Caco-2 (cell line): ENCODE measurements at regions not wholly inside any gene's neighbourhood (a gene's known extent, or its start where the extent isn't known, plus 50 kb on each side); places are given as distances from the start of the nearest gene placed in this dataset.

Source experiments
- BruUV-seq: library from RNA; stranded (reverse); fragments of 400-500 nt; replicated peaks from 2 replicates; lab custom pipeline; 2021; lab: Mats Ljungman, UMichigan
- CTCF ChIA-PET: fragments of 300-600 bp; sonication (Branson Sonifier 250); formaldehyde crosslinking; loops from one replicate; lab custom pipeline; 2022; ENCODE audit warnings: antibody characterized with exemption; lab: Charles Lee
- POLR2A ChIA-PET: fragments of 300-600 bp; sonication (Branson Sonifier 250); formaldehyde crosslinking; loops from one replicate; lab custom pipeline; 2022; ENCODE audit warnings: antibody characterized with exemption; lab: Charles Lee
- DNase-seq, 2 experiments: peaks; one replicate each; pipeline versions ENCODE4 v3.0.0 to v3.0.0-alpha.2; 2020 to 2022
- H3K27me3 ChIP-seq: replicated peaks from 2 replicates; pipeline ENCODE4 v1.6.0; 2011; ENCODE audit warnings: low read length; ENCODE audit not compliant: control insufficient read depth, insufficient read depth
- H3K36me3 ChIP-seq: 2 replicates; pipeline ENCODE4 v1.5.1; 2011; ENCODE audit warnings: low read length; ENCODE audit not compliant: control insufficient read depth, insufficient read depth
- H3K4me1 ChIP-seq: fragments of 250-450 bp; sonication (Bioruptor Pico); 2 replicates; pipeline ENCODE4 v1.5.1; 2020; ENCODE audit warnings: mild to moderate bottlenecking
- H3K4me3 ChIP-seq: 2 replicates; pipeline ENCODE4 v1.5.1; 2011; ENCODE audit warnings: low read depth, mild to moderate bottlenecking, control low read depth, low read length
- H3K9me3 ChIP-seq: fragments of 250-450 bp; sonication (Bioruptor Pico); 2 replicates; pipeline ENCODE4 v1.5.1; 2020; ENCODE audit warnings: mild to moderate bottlenecking, moderate library complexity
- H3K27ac Mint-ChIP-seq: one replicate; pipeline ENCODE4 v1.8.0; 2022; ENCODE audit warnings: mixed read lengths; ENCODE audit not compliant: unreplicated experiment
- H3K27me3 Mint-ChIP-seq: one replicate; pipeline ENCODE4 v1.8.0; 2022; ENCODE audit warnings: mixed read lengths; ENCODE audit not compliant: insufficient read depth, unreplicated experiment
- H3K36me3 Mint-ChIP-seq: one replicate; pipeline ENCODE4 v1.8.0; 2022; ENCODE audit warnings: mild to moderate bottlenecking, mixed read lengths; ENCODE audit not compliant: insufficient read depth, unreplicated experiment
- H3K4me1 Mint-ChIP-seq: one replicate; pipeline ENCODE4 v1.8.0; 2022; ENCODE audit warnings: low read depth, mixed read lengths; ENCODE audit not compliant: unreplicated experiment
- H3K4me3 Mint-ChIP-seq: one replicate; pipeline ENCODE4 v1.8.0; 2022; ENCODE audit warnings: mild to moderate bottlenecking, moderate library complexity, mixed read lengths; ENCODE audit not compliant: unreplicated experiment
- H3K9me3 Mint-ChIP-seq: one replicate; pipeline ENCODE4 v1.8.0; 2022; ENCODE audit warnings: mixed read lengths; ENCODE audit not compliant: unreplicated experiment
- CTCF ChIP-seq, 2 experiments: fragments of 200-600 bp in 1 of 2; IDR thresholded peaks; 1 replicate in 1 of 2; 2 replicates in 1 of 2; pipeline versions ENCODE4 v1.5.1 to v1.8.0; 2011 to 2022; ENCODE audit warnings: antibody characterized with exemption in 1 of 2, control low read depth in 1 of 2, inconsistent platforms in 1 of 2, low read depth in 1 of 2, low read length in 1 of 2, mild to moderate bottlenecking in 1 of 2, moderate library complexity in 1 of 2; ENCODE audit not compliant: insufficient read depth in 1 of 2, severe bottlenecking in 1 of 2, unreplicated experiment in 1 of 2
- intact Hi-C: fragments of 100-400 bp; cut with micrococcal nuclease; formaldehyde crosslinking; loops from one replicate; pipeline ENCODE4 v1.10.0; 2022; ENCODE audit not compliant: unreplicated experiment

DNA sequence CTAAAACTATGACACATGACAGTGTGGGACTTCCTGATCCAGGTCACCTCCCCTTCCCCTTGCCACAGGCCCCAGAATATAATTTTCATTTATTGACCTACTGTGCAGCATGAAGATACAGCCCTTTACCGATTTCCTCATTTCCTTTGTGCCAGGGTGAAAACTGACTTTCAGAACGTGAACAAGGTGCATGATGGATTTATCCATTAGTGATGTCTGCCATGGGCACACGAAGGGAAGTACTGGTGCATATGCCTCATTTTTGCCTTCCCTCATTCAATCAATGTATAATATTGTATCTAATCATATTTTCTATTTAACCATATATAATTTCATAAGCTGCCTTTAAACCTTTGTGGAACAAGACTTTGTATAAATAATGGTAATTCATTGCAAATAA, 144.4 kb upstream of the WNT4 start:
- H3K4me1 Mint-ChIP-seq = peaks cover 17% of the 10 kb centered on the region
- no peak overlapping the region for H3K4me3 Mint-ChIP-seq
- POLR2A ChIA-PET = no interaction called here
- H3K36me3 ChIP-seq = no peaks in the 10 kb centered on the region
- no peaks in the 10 kb centered on the region for H3K9me3 ChIP-seq
- intact Hi-C loops = no loop called here
- no peaks in the 10 kb centered on the region for H3K9me3 Mint-ChIP-seq
- H3K36me3 Mint-ChIP-seq = no peaks in the 10 kb centered on the region
- no peak overlapping the region for H3K27ac Mint-ChIP-seq
- H3K27me3 Mint-ChIP-seq = no peaks in the 10 kb centered on the region
- no peak for TF ChIP-seq CTCF (IDR thresholded peaks at IDR 0.05; ENCODE audit: insufficient read depth in 1 of 2, low read depth in 1 of 2, low read length in 1 of 2, severe bottlenecking in 1 of 2, unreplicated experiment in 1 of 2)
- DNase-seq = no peak
- no peak overlapping the region for H3K4me3 ChIP-seq
- H3K27me3 ChIP-seq = no peaks in the 10 kb centered on the region
- BruUV-seq = no TSS peak
- peaks cover 8% of the 10 kb centered on the region for H3K4me1 ChIP-seq
- CTCF ChIA-PET = no interaction called here

GRCh38 chr1:22287946-22288520, 145.1 kb upstream of the WNT4 start:
- peaks cover 20% of the 10 kb centered on the region for H3K4me1 Mint-ChIP-seq
- ChIA-PET CTCF (interaction anchor here (0.7 kb wide), 1 partner anchor 9 kb away, joined by 5 read pairs; no protein-coding TSS in a partner anchor), POLR2A (no interaction called here)
- Histone ChIP-seq H3K9me3 (no peaks in the 10 kb centered on the region), H3K4me1 (peaks cover 12% of the 10 kb centered on the region), H3K4me3 (no peak overlapping the region), H3K27me3 (no peaks in the 10 kb centered on the region), H3K36me3 (no peaks in the 10 kb centered on the region)
- no peaks in the 10 kb centered on the region for H3K36me3 Mint-ChIP-seq
- BruUV-seq = no TSS peak
- DNase-seq = no peak
- H3K27me3 Mint-ChIP-seq = no peaks in the 10 kb centered on the region
- intact Hi-C loops = no loop called here
- no peak overlapping the region for H3K4me3 Mint-ChIP-seq
- no peak overlapping the region for H3K27ac Mint-ChIP-seq
- no peaks in the 10 kb centered on the region for H3K9me3 Mint-ChIP-seq
- TF ChIP-seq CTCF (IDR thresholded peaks at IDR 0.05; ENCODE audit: insufficient read depth in 1 of 2, low read depth in 1 of 2, low read length in 1 of 2, severe bottlenecking in 1 of 2, unreplicated experiment in 1 of 2) = no peak

- ChIA-PET POLR2A (no interaction called here), CTCF (interaction anchor here (0.7 kb wide), 1 partner anchor 9 kb away, joined by 5 read pairs; no protein-coding TSS in a partner anchor)
- BruUV-seq = no TSS peak
- intact Hi-C loops = no loop called here
- H3K9me3 Mint-ChIP-seq = no peaks in the 10 kb centered on the region
- no peaks in the 10 kb centered on the region for H3K9me3 ChIP-seq
- peaks cover 20% of the 10 kb centered on the region for H3K4me1 Mint-ChIP-seq
- H3K27ac Mint-ChIP-seq = no peak overlapping the region
- no peaks in the 10 kb centered on the region for H3K27me3 Mint-ChIP-seq
- H3K4me3 ChIP-seq = no peak overlapping the region
- no peaks in the 10 kb centered on the region for H3K27me3 ChIP-seq
- H3K4me3 Mint-ChIP-seq = no peak overlapping the region
- no peak for DNase-seq
- no peaks in the 10 kb centered on the region for H3K36me3 Mint-ChIP-seq
- no peaks in the 10 kb centered on the region for H3K36me3 ChIP-seq
- no peak for TF ChIP-seq CTCF (IDR thresholded peaks at IDR 0.05; ENCODE audit: insufficient read depth in 1 of 2, low read depth in 1 of 2, low read length in 1 of 2, severe bottlenecking in 1 of 2, unreplicated experiment in 1 of 2)
- H3K4me1 ChIP-seq = peaks cover 12% of the 10 kb centered on the region
Measured at GRCh38 chr1:22288593-22289241, 145.8 kb upstream of the WNT4 start.
